HFFc6 (cell line): ENCODE measurements at regions not wholly inside any gene's neighbourhood (a gene's known extent, or its start where the extent isn't known, plus 50 kb on each side); places are given as distances from the start of the nearest gene placed in this dataset.

Source experiments
- DNase-seq: peaks from one replicate; pipeline ENCODE4 v3.0.0-alpha.2; 2018
- H3K27ac Mint-ChIP-seq: 2 replicates; pipeline ENCODE4 v1.8.0; 2020; ENCODE audit warnings: mild to moderate bottlenecking, mixed read lengths
- H3K27me3 Mint-ChIP-seq: 2 replicates; pipeline ENCODE4 v1.8.0; 2021; ENCODE audit warnings: mild to moderate bottlenecking, moderate library complexity, mixed read lengths; ENCODE audit not compliant: insufficient read depth
- H3K36me3 Mint-ChIP-seq: 2 replicates; pipeline ENCODE4 v1.8.0; 2021; ENCODE audit warnings: low read depth, mixed read lengths
- H3K4me1 Mint-ChIP-seq: 2 replicates; pipeline ENCODE4 v1.8.0; 2020; ENCODE audit warnings: low read depth, mixed read lengths
- H3K4me3 Mint-ChIP-seq: 2 replicates; pipeline ENCODE4 v1.8.0; 2020; ENCODE audit warnings: mild to moderate bottlenecking, moderate library complexity, mixed read lengths
- H3K9me3 Mint-ChIP-seq: 2 replicates; pipeline ENCODE4 v1.8.0; 2020; ENCODE audit warnings: mild to moderate bottlenecking, mixed read lengths
- CTCF ChIP-seq: fragments of 200-600 bp; sonication (generic); IDR thresholded peaks from 2 replicates; pipeline ENCODE4 v1.5.0; 2021; ENCODE audit warnings: antibody characterized with exemption, mild to moderate bottlenecking

DNA sequence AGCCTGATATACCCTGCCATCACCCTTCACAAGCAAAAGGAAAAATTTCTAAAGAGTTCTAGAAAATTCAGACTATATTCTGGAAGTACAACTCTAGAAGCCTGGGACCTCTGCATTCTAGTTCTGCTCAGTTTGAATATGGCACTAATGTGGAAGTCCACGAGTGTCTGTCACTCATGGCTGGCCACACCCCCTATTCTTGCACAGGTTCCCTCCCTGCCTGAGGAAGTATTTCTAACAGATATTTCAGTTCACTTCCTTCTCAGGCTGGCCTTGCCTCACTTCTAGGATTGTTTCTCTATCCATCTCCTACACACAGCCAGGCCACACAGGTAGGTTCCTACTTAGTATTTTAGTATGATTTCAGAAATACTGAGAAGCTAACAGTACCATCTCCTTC is 67.4 kb downstream of the PHLDA1 start:
- H3K36me3 Mint-ChIP-seq: no peaks in the 10 kb centered on the region
- H3K4me1 Mint-ChIP-seq: peaks cover 23% of the 10 kb centered on the region
- H3K4me3 Mint-ChIP-seq: no peak overlapping the region
- H3K27ac Mint-ChIP-seq: no peak overlapping the region
- no peaks in the 10 kb centered on the region for H3K9me3 Mint-ChIP-seq
- no peaks in the 10 kb centered on the region for H3K27me3 Mint-ChIP-seq
- TF ChIP-seq CTCF: no peak
- DNase-seq: no peak

GRCh38 chr12:75961878-75962277 is 69.7 kb downstream of the PHLDA1 start:
- Mint-ChIP-seq H3K4me1 (peaks cover 40% of the 10 kb centered on the region), H3K4me3 (no peak overlapping the region), H3K27me3 (no peaks in the 10 kb centered on the region), H3K27ac (no peak overlapping the region), H3K36me3 (no peaks in the 10 kb centered on the region), H3K9me3 (no peaks in the 10 kb centered on the region)
- no peak for DNase-seq
- no peak for TF ChIP-seq CTCF

DNA sequence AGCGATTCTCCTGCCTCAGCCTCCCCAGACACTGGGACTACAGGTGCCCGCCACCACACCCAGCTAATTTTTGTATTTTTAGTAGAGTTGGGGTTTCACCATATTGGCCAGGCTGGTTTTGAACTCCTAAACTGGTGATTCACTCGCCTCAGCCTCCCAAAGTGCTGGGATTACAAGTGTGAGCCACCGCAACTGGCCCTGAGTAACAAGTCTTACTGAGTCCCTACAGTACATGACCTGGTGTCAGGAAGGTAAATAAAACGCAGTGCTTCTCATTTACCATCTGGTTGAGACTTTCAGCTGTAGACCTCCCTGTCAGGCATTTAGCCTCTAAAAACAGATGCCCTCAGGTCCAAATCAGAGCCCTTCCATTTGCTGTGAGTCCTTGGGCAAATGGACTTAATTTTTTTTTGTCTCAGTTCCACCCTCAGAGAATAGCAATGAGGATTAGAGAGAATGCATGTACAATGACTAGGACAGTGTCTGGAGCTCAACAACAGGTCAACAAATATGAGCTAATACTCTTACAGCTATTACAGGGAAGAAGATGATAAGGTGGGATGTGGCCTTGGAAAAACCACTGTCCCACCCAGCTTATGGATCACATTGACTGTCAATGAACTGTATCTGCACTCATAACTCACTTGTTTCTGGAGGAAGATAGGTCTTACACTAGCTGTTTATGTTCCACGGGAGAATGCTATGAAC is 70.5 kb downstream of the PHLDA1 start:
- no peak for DNase-seq
- no peaks in the 10 kb centered on the region for H3K9me3 Mint-ChIP-seq
- H3K27ac Mint-ChIP-seq: no peak overlapping the region
- no peak for TF ChIP-seq CTCF
- H3K27me3 Mint-ChIP-seq: no peaks in the 10 kb centered on the region
- H3K4me3 Mint-ChIP-seq: no peak overlapping the region
- no peaks in the 10 kb centered on the region for H3K36me3 Mint-ChIP-seq
- H3K4me1 Mint-ChIP-seq: peaks cover 40% of the 10 kb centered on the region

DNA sequence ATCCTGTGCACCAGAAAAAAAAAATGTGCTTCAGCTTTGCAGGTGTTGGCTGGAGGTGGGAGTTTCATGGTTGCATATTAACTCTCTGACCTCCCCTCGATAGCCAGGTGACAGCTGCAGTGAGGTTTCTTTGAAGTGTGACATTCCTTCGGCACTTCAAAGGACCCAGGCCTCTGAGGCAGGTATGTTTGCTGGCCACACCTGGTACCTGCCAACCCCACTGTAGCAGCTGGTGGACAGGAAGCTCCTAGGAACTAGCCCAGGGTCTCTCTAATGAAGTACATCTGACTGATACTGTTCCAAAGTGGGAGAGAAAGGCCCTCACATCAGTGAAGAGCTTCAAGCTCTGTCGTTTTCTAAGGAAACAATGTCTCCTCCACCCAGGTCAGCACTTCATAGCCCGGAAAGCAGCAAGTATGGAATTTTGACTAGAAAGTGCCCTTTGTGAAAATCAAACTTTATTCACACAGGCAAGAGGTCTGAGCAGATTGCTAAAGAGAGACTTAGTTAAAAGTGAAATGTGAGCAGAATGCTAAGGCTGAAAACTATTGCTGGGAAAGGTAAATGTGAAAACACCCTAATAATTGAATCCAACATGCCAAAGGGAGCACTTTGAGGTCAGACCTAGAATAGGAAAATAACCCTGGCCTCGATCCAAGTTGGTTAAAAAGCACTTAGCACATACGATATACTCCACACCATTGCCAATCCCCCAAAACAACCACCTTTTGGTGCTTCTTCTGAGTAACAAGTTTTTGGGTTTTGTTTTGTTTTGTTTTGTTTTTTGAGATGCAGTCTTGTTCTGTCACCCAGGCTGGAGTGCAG is 71.3 kb downstream of the PHLDA1 start:
- no peak overlapping the region; the same call in 1 of the 2 replicates for H3K4me3 Mint-ChIP-seq
- H3K4me1 Mint-ChIP-seq: peaks cover 40% of the 10 kb centered on the region
- H3K36me3 Mint-ChIP-seq: no peaks in the 10 kb centered on the region
- peak overlapping the region; percentile 86 for H3K27ac Mint-ChIP-seq
- no peaks in the 10 kb centered on the region for H3K9me3 Mint-ChIP-seq
- TF ChIP-seq CTCF: no peak
- peak; percentile 31 for DNase-seq
- no peaks in the 10 kb centered on the region for H3K27me3 Mint-ChIP-seq

DNA sequence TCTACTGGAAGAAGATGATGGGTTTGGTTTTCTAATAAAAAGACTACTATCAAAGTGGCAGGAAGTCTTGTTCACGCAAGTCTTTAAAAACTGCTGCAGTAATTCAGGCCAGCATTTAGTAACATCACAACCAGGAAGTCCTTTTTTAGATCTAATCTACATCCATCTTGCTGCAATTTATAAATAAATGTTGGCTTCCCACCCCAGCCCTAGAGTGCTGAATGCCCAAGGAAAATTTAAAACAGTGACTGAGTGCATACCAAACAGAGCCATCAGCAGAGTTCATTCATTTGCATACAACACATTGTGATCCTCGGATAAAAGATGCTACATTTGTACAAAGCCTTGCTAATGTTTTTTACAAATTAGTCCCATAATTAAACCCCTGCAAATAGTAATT is 72.1 kb downstream of the PHLDA1 start:
- no peaks in the 10 kb centered on the region for H3K36me3 Mint-ChIP-seq
- no peak for TF ChIP-seq CTCF
- H3K9me3 Mint-ChIP-seq: no peaks in the 10 kb centered on the region
- H3K27me3 Mint-ChIP-seq: no peaks in the 10 kb centered on the region
- H3K27ac Mint-ChIP-seq: peak overlapping the region; percentile 86
- H3K4me1 Mint-ChIP-seq: peaks cover 45% of the 10 kb centered on the region
- H3K4me3 Mint-ChIP-seq: peak overlapping the region; percentile 27
- DNase-seq: peak; percentile 67
